ENCODE measurements at regions not wholly inside any gene's neighbourhood (a gene's known extent, or its start where the extent isn't known, plus 50 kb on each side); places are given as distances from the start of the nearest gene placed in this dataset.

DNA sequence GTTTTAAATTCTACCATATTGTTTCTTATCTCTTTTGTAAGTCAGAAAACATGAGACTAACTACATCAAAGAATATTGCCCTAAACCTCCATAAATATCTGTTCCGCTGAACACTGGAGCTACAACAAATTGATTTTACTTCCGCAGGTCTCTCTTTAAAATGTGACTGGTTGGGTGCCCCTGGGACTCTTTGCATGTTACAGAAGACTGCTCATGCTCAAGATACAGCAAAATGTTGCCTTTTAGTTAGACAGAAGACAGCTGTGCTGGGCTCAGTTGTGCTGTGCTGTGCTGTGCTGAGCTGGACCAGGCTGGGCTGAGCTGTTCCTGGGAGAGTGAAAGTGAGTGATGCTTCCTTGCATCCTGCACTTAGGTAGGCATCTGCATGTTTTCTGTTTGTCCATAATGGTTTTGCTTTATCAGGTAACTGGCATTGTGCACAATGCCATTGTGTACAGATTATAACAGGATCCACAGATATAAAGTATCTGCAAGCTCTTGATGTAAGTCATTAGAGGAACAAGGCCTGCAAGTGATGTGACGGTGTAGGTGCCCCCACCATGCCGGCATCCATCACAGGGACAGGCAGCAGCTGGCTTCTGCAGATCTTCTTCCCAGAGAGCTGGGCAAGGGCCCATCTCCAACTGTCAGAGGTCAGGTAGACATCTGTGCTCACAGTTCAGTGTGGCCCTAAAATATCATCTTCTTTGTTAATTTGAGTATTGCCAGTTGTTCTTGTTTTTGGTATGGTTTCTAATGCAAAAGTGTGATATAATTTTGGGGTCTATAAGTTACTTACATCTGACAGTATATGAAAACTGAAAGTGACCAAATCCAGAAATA is 972.5 kb upstream of the CELF2 start:
- TF ChIP-seq TAF1 (conservative IDR thresholded peaks at IDR 0.05): no peak
- no peak for TF ChIP-seq YY1 (IDR thresholded peaks at IDR 0.05)
- TF ChIP-seq, protein P1, sequence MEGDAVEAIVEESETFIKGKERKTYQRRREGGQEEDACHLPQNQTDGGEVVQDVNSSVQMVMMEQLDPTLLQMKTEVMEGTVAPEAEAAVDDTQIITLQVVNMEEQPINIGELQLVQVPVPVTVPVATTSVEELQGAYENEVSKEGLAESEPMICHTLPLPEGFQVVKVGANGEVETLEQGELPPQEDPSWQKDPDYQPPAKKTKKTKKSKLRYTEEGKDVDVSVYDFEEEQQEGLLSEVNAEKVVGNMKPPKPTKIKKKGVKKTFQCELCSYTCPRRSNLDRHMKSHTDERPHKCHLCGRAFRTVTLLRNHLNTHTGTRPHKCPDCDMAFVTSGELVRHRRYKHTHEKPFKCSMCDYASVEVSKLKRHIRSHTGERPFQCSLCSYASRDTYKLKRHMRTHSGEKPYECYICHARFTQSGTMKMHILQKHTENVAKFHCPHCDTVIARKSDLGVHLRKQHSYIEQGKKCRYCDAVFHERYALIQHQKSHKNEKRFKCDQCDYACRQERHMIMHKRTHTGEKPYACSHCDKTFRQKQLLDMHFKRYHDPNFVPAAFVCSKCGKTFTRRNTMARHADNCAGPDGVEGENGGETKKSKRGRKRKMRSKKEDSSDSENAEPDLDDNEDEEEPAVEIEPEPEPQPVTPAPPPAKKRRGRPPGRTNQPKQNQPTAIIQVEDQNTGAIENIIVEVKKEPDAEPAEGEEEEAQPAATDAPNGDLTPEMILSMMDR (IDR thresholded peaks at IDR 0.05; ENCODE audit: low read depth, low read length, missing input control): no peak
- TF ChIP-seq, protein P2, sequence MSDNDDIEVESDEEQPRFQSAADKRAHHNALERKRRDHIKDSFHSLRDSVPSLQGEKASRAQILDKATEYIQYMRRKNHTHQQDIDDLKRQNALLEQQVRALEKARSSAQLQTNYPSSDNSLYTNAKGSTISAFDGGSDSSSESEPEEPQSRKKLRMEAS (IDR thresholded peaks at IDR 0.05): no peak
- TF ChIP-seq RXRA (IDR thresholded peaks at IDR 0.05): no peak
- no peak for TF ChIP-seq JUND (IDR thresholded peaks at IDR 0.05)
- no peak for TF ChIP-seq RAD21 (IDR thresholded peaks at IDR 0.05)
- TF ChIP-seq, protein P3, sequence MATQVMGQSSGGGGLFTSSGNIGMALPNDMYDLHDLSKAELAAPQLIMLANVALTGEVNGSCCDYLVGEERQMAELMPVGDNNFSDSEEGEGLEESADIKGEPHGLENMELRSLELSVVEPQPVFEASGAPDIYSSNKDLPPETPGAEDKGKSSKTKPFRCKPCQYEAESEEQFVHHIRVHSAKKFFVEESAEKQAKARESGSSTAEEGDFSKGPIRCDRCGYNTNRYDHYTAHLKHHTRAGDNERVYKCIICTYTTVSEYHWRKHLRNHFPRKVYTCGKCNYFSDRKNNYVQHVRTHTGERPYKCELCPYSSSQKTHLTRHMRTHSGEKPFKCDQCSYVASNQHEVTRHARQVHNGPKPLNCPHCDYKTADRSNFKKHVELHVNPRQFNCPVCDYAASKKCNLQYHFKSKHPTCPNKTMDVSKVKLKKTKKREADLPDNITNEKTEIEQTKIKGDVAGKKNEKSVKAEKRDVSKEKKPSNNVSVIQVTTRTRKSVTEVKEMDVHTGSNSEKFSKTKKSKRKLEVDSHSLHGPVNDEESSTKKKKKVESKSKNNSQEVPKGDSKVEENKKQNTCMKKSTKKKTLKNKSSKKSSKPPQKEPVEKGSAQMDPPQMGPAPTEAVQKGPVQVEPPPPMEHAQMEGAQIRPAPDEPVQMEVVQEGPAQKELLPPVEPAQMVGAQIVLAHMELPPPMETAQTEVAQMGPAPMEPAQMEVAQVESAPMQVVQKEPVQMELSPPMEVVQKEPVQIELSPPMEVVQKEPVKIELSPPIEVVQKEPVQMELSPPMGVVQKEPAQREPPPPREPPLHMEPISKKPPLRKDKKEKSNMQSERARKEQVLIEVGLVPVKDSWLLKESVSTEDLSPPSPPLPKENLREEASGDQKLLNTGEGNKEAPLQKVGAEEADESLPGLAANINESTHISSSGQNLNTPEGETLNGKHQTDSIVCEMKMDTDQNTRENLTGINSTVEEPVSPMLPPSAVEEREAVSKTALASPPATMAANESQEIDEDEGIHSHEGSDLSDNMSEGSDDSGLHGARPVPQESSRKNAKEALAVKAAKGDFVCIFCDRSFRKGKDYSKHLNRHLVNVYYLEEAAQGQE (IDR thresholded peaks at IDR 0.05): no peak
- no peak for TF ChIP-seq GABPA (IDR thresholded peaks at IDR 0.05 in 1 of 2, conservative IDR thresholded peaks at IDR 0.05 in 1 of 2)
